Panc1 (cell line): ENCODE measurements at regions not wholly inside any gene's neighbourhood (a gene's known extent, or its start where the extent isn't known, plus 50 kb on each side); places are given as distances from the start of the nearest gene placed in this dataset.

Source experiments
- ATAC-seq: fragments of 200-7000 bp; cut with Tn5 transposase; 2 replicates; pipeline ENCODE4 v1.9.1; 2020; ENCODE audit warnings: mild to moderate bottlenecking, moderate library complexity
- BruUV-seq: library from RNA; stranded (reverse); fragments of 400-500 nt; replicated peaks from 2 replicates; lab custom pipeline; 2021; lab: Mats Ljungman, UMichigan
- CTCF ChIA-PET: fragments of 300-600 bp; sonication (Branson Sonifier 250); formaldehyde crosslinking; loops from one replicate; lab custom pipeline; 2022; ENCODE audit warnings: antibody characterized with exemption; lab: Charles Lee
- POLR2A ChIA-PET: fragments of 300-600 bp; sonication (Branson Sonifier 250); formaldehyde crosslinking; loops from one replicate; lab custom pipeline; 2022; ENCODE audit warnings: antibody characterized with exemption; lab: Charles Lee
- DNase-seq: peaks from one replicate; pipeline ENCODE4 v3.0.0-alpha.2; 2010; ENCODE audit warnings: low read depth, low spot score
- H3K27ac ChIP-seq: 2 replicates; pipeline ENCODE4 v1.5.1; 2011; ENCODE audit warnings: mild to moderate bottlenecking, low read length, inconsistent platforms
- H3K27me3 ChIP-seq: fragments of 200-500 bp; sonication (Bioruptor generic); 2 replicates; pipeline ENCODE4 v1.6.0; 2014; ENCODE audit warnings: low read length, inconsistent platforms; ENCODE audit not compliant: control insufficient read depth, insufficient read depth
- H3K36me3 ChIP-seq: fragments of 200-500 bp; sonication (Bioruptor generic); 2 replicates; pipeline ENCODE4 v1.5.1; 2014; ENCODE audit warnings: inconsistent platforms, mild to moderate bottlenecking, low read length, moderate library complexity; ENCODE audit not compliant: control insufficient read depth, insufficient read depth
- H3K4me1 ChIP-seq: 2 replicates; pipeline ENCODE4 v1.5.1; 2011; ENCODE audit warnings: inconsistent platforms, mild to moderate bottlenecking, low read length, moderate library complexity; ENCODE audit not compliant: control insufficient read depth, insufficient read depth
- H3K4me3 ChIP-seq, 2 experiments: 2 replicates each; pipeline ENCODE4 v1.5.1; 2011 to 2012; ENCODE audit warnings: low read depth in 2 of 2, low read length in 2 of 2, mild to moderate bottlenecking in 2 of 2, inconsistent platforms in 1 of 2, moderate library complexity in 1 of 2
- H3K9me3 ChIP-seq: fragments of 200-500 bp; sonication (Bioruptor generic); 2 replicates; pipeline ENCODE4 v1.5.1; 2014; ENCODE audit warnings: low read depth, mild to moderate bottlenecking, inconsistent platforms, low read length, moderate library complexity; ENCODE audit not compliant: control insufficient read depth, insufficient read depth
- POLR2AphosphoS5 ChIP-seq: IDR thresholded peaks from 2 replicates; pipeline ENCODE4 v1.6.1; 2012; ENCODE audit warnings: mild to moderate bottlenecking, low read depth, low read length, moderate library complexity
- SIN3A ChIP-seq: IDR thresholded peaks from 2 replicates; pipeline ENCODE4 v1.6.1; 2012; ENCODE audit warnings: low read depth, mild to moderate bottlenecking, low read length, moderate library complexity, borderline replicate concordance; ENCODE audit not compliant: insufficient read depth
- TCF7L2 ChIP-seq: IDR thresholded peaks from 2 replicates; pipeline ENCODE4 v1.6.1; 2011; ENCODE audit warnings: mild to moderate bottlenecking, low read depth, low read length, inconsistent platforms
- in situ Hi-C: cut with HindIII; loops from 2 replicates; pipeline ENCODE4 v1.10.0; 2016; ENCODE audit warnings: low sequenced_read_pairs, low pct_unique_long_range_greater_than_20kb
- intact Hi-C: fragments of 100-400 bp; cut with micrococcal nuclease; formaldehyde crosslinking; loops from one replicate; pipeline ENCODE4 v1.10.0; 2022; ENCODE audit not compliant: unreplicated experiment
- TF ChIP-seq, protein P1 (sequence below): fragments of 450-650 bp; IDR thresholded peaks from 2 replicates; pipeline ENCODE4 v1.5.1; 2017; ENCODE audit warnings: mild to moderate bottlenecking
- TF ChIP-seq, protein P2 (sequence below), 2 experiments: IDR thresholded peaks; 2 replicates each; pipeline ENCODE4 v1.6.1; 2011 to 2012; ENCODE audit warnings: low read depth in 2 of 2, control low read depth in 1 of 2, low read length in 1 of 2, mild to moderate bottlenecking in 1 of 2, moderate library complexity in 1 of 2; ENCODE audit not compliant: insufficient read depth in 1 of 2

DNA sequence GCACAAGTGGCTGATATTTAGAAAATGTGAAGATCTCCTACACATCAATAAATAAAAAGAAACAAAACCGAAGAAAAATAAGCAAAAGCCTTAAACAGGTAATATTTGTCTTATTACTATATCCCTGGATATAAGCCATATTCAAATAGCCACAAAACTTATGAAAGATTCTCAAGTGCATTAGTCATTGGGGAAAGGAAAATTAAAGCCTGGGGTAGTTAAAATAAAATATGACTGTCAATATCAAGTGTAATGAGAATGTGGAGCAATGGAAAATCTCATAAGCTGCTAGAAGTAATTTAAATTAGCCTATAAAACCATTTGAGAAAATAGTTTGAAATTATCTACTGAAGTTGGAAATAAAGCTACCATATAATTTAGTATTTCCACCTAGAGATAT lies 399.9 kb downstream of the GASK1B start:
- intact Hi-C loops (no loop called here), in situ Hi-C loops (no loop called here)
- H3K9me3 ChIP-seq = no peaks in the 10 kb centered on the region
- no peak overlapping the region for H3K27ac ChIP-seq
- ATAC-seq (no peak), DNase-seq (no peak)
- H3K4me3 ChIP-seq = no peak overlapping the region
- ChIA-PET CTCF (no interaction called here), POLR2A (no interaction called here)
- H3K4me1 ChIP-seq = no peaks in the 10 kb centered on the region
- H3K27me3 ChIP-seq = no peaks in the 10 kb centered on the region
- TF ChIP-seq TCF7L2 = no peak
- TF ChIP-seq, protein P1, sequence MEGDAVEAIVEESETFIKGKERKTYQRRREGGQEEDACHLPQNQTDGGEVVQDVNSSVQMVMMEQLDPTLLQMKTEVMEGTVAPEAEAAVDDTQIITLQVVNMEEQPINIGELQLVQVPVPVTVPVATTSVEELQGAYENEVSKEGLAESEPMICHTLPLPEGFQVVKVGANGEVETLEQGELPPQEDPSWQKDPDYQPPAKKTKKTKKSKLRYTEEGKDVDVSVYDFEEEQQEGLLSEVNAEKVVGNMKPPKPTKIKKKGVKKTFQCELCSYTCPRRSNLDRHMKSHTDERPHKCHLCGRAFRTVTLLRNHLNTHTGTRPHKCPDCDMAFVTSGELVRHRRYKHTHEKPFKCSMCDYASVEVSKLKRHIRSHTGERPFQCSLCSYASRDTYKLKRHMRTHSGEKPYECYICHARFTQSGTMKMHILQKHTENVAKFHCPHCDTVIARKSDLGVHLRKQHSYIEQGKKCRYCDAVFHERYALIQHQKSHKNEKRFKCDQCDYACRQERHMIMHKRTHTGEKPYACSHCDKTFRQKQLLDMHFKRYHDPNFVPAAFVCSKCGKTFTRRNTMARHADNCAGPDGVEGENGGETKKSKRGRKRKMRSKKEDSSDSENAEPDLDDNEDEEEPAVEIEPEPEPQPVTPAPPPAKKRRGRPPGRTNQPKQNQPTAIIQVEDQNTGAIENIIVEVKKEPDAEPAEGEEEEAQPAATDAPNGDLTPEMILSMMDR = no peak
- TF ChIP-seq, protein P2, sequence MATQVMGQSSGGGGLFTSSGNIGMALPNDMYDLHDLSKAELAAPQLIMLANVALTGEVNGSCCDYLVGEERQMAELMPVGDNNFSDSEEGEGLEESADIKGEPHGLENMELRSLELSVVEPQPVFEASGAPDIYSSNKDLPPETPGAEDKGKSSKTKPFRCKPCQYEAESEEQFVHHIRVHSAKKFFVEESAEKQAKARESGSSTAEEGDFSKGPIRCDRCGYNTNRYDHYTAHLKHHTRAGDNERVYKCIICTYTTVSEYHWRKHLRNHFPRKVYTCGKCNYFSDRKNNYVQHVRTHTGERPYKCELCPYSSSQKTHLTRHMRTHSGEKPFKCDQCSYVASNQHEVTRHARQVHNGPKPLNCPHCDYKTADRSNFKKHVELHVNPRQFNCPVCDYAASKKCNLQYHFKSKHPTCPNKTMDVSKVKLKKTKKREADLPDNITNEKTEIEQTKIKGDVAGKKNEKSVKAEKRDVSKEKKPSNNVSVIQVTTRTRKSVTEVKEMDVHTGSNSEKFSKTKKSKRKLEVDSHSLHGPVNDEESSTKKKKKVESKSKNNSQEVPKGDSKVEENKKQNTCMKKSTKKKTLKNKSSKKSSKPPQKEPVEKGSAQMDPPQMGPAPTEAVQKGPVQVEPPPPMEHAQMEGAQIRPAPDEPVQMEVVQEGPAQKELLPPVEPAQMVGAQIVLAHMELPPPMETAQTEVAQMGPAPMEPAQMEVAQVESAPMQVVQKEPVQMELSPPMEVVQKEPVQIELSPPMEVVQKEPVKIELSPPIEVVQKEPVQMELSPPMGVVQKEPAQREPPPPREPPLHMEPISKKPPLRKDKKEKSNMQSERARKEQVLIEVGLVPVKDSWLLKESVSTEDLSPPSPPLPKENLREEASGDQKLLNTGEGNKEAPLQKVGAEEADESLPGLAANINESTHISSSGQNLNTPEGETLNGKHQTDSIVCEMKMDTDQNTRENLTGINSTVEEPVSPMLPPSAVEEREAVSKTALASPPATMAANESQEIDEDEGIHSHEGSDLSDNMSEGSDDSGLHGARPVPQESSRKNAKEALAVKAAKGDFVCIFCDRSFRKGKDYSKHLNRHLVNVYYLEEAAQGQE (IDR thresholded peaks at IDR 0.05; ENCODE audit: insufficient read depth in 1 of 2, low read depth in 2 of 2, low read length in 1 of 2) = no peak
- TF ChIP-seq POLR2AphosphoS5 = no peak
- TF ChIP-seq SIN3A = no peak
- no TSS peak for BruUV-seq
- H3K36me3 ChIP-seq = no peaks in the 10 kb centered on the region

DNA sequence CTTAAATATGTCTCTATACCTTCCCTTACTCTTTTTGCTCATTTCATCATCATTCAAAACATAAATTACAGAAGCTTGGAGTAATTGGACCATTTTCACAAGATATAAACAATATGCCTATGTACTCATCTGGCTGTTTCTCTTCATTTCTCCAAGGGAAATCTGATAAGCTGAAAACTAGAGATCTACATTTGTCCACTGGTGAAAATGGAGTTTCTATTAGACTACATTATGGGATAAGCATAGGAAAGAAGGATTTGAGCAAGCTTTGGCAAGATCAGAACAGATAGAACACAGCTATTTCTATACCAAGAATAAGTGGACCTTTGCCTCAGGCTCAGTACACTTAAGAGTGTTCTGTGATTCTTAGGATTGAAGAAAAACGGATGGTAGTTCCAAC lies 404.4 kb downstream of the GASK1B start:
- ChIA-PET CTCF (no interaction called here), POLR2A (no interaction called here)
- Histone ChIP-seq H3K27ac (no peak overlapping the region), H3K4me1 (no peaks in the 10 kb centered on the region), H3K27me3 (no peaks in the 10 kb centered on the region), H3K36me3 (no peaks in the 10 kb centered on the region), H3K9me3 (no peaks in the 10 kb centered on the region), H3K4me3 (no peak overlapping the region)
- DNase-seq (no peak), ATAC-seq (no peak)
- in situ Hi-C loops (no loop called here), intact Hi-C loops (no loop called here)
- no TSS peak for BruUV-seq
- TF ChIP-seq, protein P2 (IDR thresholded peaks at IDR 0.05; ENCODE audit: insufficient read depth in 1 of 2, low read depth in 2 of 2, low read length in 1 of 2) = no peak
- no peak for TF ChIP-seq TCF7L2
- TF ChIP-seq, protein P1 = no peak
- no peak for TF ChIP-seq SIN3A
- no peak for TF ChIP-seq POLR2AphosphoS5
